Thyroid gland (tissue), 4 donors: ENCODE measurements at regions not wholly inside any gene's neighbourhood (a gene's known extent, or its start where the extent isn't known, plus 50 kb on each side); places are given as distances from the start of the nearest gene placed in this dataset.

Experiments used
- DNase-seq, 2 donors: peaks; one replicate each; pipeline ENCODE4 v3.0.0-alpha.2; 2019
- H3K27ac ChIP-seq, 3 donors: fragments of 200-600 bp; sonication (generic); 1 replicate in 2 of 3; 2 replicates in 1 of 3; pipeline ENCODE4 v1.5.1; 2016 to 2019; ENCODE audit warnings: mild to moderate bottlenecking in 1 of 3, moderate library complexity in 1 of 3
- H3K27me3 ChIP-seq: fragments of 200-600 bp; sonication (generic); one replicate; pipeline ENCODE4 v1.5.1; 2019
- H3K36me3 ChIP-seq, 2 donors: fragments of 200-600 bp; sonication (generic); one replicate each; pipeline ENCODE4 v1.5.1; 2016 to 2019
- H3K4me1 ChIP-seq, 2 donors: fragments of 200-600 bp; sonication (generic); one replicate each; pipeline ENCODE4 v1.5.1; 2017 to 2019
- H3K4me3 ChIP-seq, 3 donors: fragments of 200-600 bp; sonication (generic); replicated peaks in 1 of 3; 1 replicate in 2 of 3; 2 replicates in 1 of 3; pipeline ENCODE4 v1.5.1; 2016; ENCODE audit warnings: mild to moderate bottlenecking in 1 of 3
- H3K9me3 ChIP-seq: fragments of 200-600 bp; sonication (generic); one replicate; pipeline ENCODE4 v1.5.1; 2017
- CTCF ChIP-seq, 6 experiments: fragments of 200-600 bp in 3 of 6; fragments of 450-650 bp in 3 of 6; sonication (generic) in 3 of 6; IDR thresholded peaks; one replicate each; pipeline ENCODE4 v1.5.1; 2016 to 2019; ENCODE audit warnings: antibody characterized with exemption in 6 of 6, mild to moderate bottlenecking in 2 of 6, inconsistent platforms in 1 of 6, moderate library complexity in 1 of 6
- POLR2A ChIP-seq, 2 donors: fragments of 450-650 bp; IDR thresholded peaks; one replicate each; pipeline ENCODE4 v1.6.1; 2017; ENCODE audit warnings: antibody characterized with exemption in 2 of 2, mild to moderate bottlenecking in 2 of 2, moderate library complexity in 1 of 2
- WGBS, 2 donors: methylation state at CpG; one replicate each; pipeline ENCODE4 v1.1.5; 2017; 5-methylcytosine and 5-hydroxymethylcytosine counted together
- intact Hi-C: fragments of 100-400 bp; cut with DNase I; formaldehyde crosslinking; loops from one replicate; pipeline ENCODE4 v1.15.1; 2023

DNA sequence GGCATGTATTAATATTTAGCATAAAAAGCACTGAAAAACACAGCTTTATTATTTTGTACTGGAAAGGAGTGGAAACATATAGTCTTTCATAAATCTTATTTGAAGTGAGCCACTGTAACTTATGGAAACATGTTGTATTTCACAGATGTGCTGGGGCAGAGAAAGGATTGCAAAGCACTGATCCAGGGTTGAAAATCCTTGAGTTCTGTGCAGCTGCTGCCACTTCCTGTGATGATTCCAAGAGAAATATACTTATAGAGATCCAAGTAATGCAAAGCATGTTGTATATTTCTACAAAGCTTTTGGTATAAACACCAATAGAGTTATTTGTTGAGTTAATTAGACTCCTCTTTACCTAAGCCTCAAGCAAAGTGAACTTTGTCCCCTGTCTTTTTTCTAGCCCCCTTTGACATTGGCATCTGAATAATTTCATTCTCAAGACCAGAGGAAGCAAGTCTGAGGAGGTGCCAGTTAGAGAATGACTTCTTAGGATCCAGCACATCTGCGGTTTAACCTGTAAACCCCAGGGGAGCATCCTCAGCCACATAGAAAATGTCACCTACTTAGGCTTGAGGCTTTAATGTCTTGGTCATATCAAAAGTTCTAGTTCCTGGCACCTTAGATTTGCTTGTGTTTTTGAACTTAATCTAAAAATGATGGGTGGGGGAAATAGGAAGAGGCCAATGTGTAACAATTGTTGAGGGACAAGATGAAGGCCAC lies 173.3 kb downstream of the FASLG start:
- H3K4me3 ChIP-seq: no peak overlapping the region
- 93% methylated on average over 1 of the region's 1 CpG for WGBS, 2 donors
- H3K9me3 ChIP-seq: no peaks in the 10 kb centered on the region
- DNase-seq: no peak
- no peak overlapping the region for H3K27ac ChIP-seq
- no peaks in the 10 kb centered on the region for H3K36me3 ChIP-seq
- H3K27me3 ChIP-seq: no peaks in the 10 kb centered on the region
- intact Hi-C loops: no loop called here
- no peaks in the 10 kb centered on the region for H3K4me1 ChIP-seq
- no peak for TF ChIP-seq POLR2A (IDR thresholded peaks at IDR 0.05)
- TF ChIP-seq CTCF (IDR thresholded peaks at IDR 0.05): no peak

- no peaks in the 10 kb centered on the region for H3K27me3 ChIP-seq
- H3K27ac ChIP-seq: no peak overlapping the region
- intact Hi-C loops: no loop called here
- TF ChIP-seq POLR2A (IDR thresholded peaks at IDR 0.05) (no peak), CTCF (IDR thresholded peaks at IDR 0.05) (no peak)
- H3K36me3 ChIP-seq: no peaks in the 10 kb centered on the region
- H3K9me3 ChIP-seq: no peaks in the 10 kb centered on the region
- no peaks in the 10 kb centered on the region for H3K4me1 ChIP-seq
- 79 to 89% methylated on average over 2 of the region's 2 CpGs for WGBS, 2 donors
- H3K4me3 ChIP-seq: no peak overlapping the region
- DNase-seq: no peak
Measured at GRCh38 chr1:172833954-172834353, 175.1 kb downstream of the FASLG start.

- no peak for DNase-seq
- no peaks in the 10 kb centered on the region for H3K9me3 ChIP-seq
- H3K4me3 ChIP-seq: no peak overlapping the region
- no peaks in the 10 kb centered on the region for H3K27me3 ChIP-seq
- no peaks in the 10 kb centered on the region for H3K4me1 ChIP-seq
- H3K36me3 ChIP-seq: no peaks in the 10 kb centered on the region
- intact Hi-C loops: no loop called here
- TF ChIP-seq CTCF (IDR thresholded peaks at IDR 0.05): no peak
- H3K27ac ChIP-seq: no peak overlapping the region
- WGBS, 2 donors: 75 to 80% methylated on average over 5 of the region's 5 CpGs
Measured at GRCh38 chr1:172834609-172835008, 175.7 kb downstream of the FASLG start.

- H3K27me3 ChIP-seq: no peaks in the 10 kb centered on the region
- H3K4me1 ChIP-seq: no peaks in the 10 kb centered on the region
- H3K27ac ChIP-seq: no peak overlapping the region
- H3K36me3 ChIP-seq: no peaks in the 10 kb centered on the region
- no peak overlapping the region for H3K4me3 ChIP-seq
- H3K9me3 ChIP-seq: no peaks in the 10 kb centered on the region
- DNase-seq: no peak
- WGBS, 2 donors: 56 to 93% methylated on average over 2 of the region's 2 CpGs
- TF ChIP-seq POLR2A (IDR thresholded peaks at IDR 0.05) (no peak), CTCF (IDR thresholded peaks at IDR 0.05) (no peak)
- intact Hi-C loops: no loop called here
Measured at GRCh38 chr1:172835834-172836233, 176.9 kb downstream of the FASLG start.

GRCh38 chr1:172837816-172838679 lies 179.1 kb downstream of the FASLG start:
- H3K9me3 ChIP-seq: no peaks in the 10 kb centered on the region
- H3K27ac ChIP-seq: no peak overlapping the region
- no peaks in the 10 kb centered on the region for H3K27me3 ChIP-seq
- no peak for DNase-seq
- TF ChIP-seq CTCF (IDR thresholded peaks at IDR 0.05): no peak
- TF ChIP-seq POLR2A (IDR thresholded peaks at IDR 0.05): no peak
- H3K36me3 ChIP-seq: no peaks in the 10 kb centered on the region
- H3K4me1 ChIP-seq: no peaks in the 10 kb centered on the region
- 84 to 87% methylated on average over 6 of the region's 6 CpGs for WGBS, 2 donors
- intact Hi-C loops: no loop called here
- no peak overlapping the region for H3K4me3 ChIP-seq
